GM12878 (cell line): ENCODE measurements at regions not wholly inside any gene's neighbourhood (a gene's known extent, or its start where the extent isn't known, plus 50 kb on each side); places are given as distances from the start of the nearest gene placed in this dataset.

Source experiments
- CTCF ChIP-seq, 3 experiments: IDR thresholded peaks in 2 of 3; conservative IDR thresholded peaks in 1 of 3; 2 replicates each; pipeline ENCODE4 v1.5.1; 2011; ENCODE audit warnings: low read depth in 3 of 3, low read length in 3 of 3, mild to moderate bottlenecking in 3 of 3, control low read depth in 2 of 3, moderate library complexity in 2 of 3, inconsistent platforms in 1 of 3, mixed read lengths in 1 of 3; ENCODE audit not compliant: control insufficient read depth in 2 of 3, insufficient read depth in 1 of 3; ENCODE audit errors: extremely low read depth in 1 of 3
- HDGF ChIP-seq: fragments of 450-650 bp; IDR thresholded peaks from 2 replicates; pipeline ENCODE4 v1.6.1; 2016; ENCODE audit warnings: antibody characterized with exemption
- MAX ChIP-seq: IDR thresholded peaks from 2 replicates; pipeline ENCODE4 v1.6.1; 2012; ENCODE audit warnings: low read depth, low read length, improper control_type of control experiment
- POLR2A ChIP-seq: IDR thresholded peaks from 2 replicates; pipeline ENCODE4 v1.6.1; 2011; ENCODE audit warnings: low read depth, mild to moderate bottlenecking, low read length

- TF ChIP-seq POLR2A, result no peak
- no peak for TF ChIP-seq MAX
- no peak for TF ChIP-seq HDGF
- no peak for TF ChIP-seq CTCF (IDR thresholded peaks at IDR 0.05 in 2 of 3, conservative IDR thresholded peaks at IDR 0.05 in 1 of 3; ENCODE audit: control insufficient read depth in 2 of 3, extremely low read depth in 1 of 3, insufficient read depth in 1 of 3, low read depth in 3 of 3, low read length in 3 of 3)
These were observed 495.7 kb upstream of the VRK2 start for GRCh38 chr2:57550912-57551311.
